Skeletal muscle tissue (tissue), 3 donors: ENCODE measurements at regions not wholly inside any gene's neighbourhood (a gene's known extent, or its start where the extent isn't known, plus 50 kb on each side); places are given as distances from the start of the nearest gene placed in this dataset.

ENCODE experiments used
- H3K27ac ChIP-seq: one replicate; pipeline ENCODE4 v1.7.0; 2013; ENCODE audit warnings: mild to moderate bottlenecking, low read depth, low read length, inconsistent platforms
- H3K27me3 ChIP-seq, 3 donors: one replicate each; pipeline ENCODE4 v1.7.0; 2013; ENCODE audit warnings: low read length in 3 of 3; ENCODE audit not compliant: control insufficient read depth in 3 of 3, insufficient read depth in 3 of 3
- H3K36me3 ChIP-seq, 3 donors: one replicate each; pipeline ENCODE4 v1.7.0; 2013; ENCODE audit warnings: low read length in 3 of 3; ENCODE audit not compliant: control insufficient read depth in 3 of 3, insufficient read depth in 3 of 3
- H3K4me1 ChIP-seq, 3 donors: one replicate each; pipeline ENCODE4 v1.7.0; 2013; ENCODE audit warnings: low read length in 3 of 3, mild to moderate bottlenecking in 3 of 3; ENCODE audit not compliant: control insufficient read depth in 3 of 3, insufficient read depth in 3 of 3
- H3K4me3 ChIP-seq, 3 donors: one replicate each; pipeline ENCODE4 v1.7.0; 2013; ENCODE audit warnings: low read length in 3 of 3
- H3K9ac ChIP-seq, 3 donors: one replicate each; pipeline ENCODE4 v1.7.0; 2013; ENCODE audit warnings: low read length in 3 of 3, mild to moderate bottlenecking in 3 of 3, moderate library complexity in 2 of 3, low read depth in 1 of 3
- H3K9me3 ChIP-seq, 3 donors: one replicate each; pipeline ENCODE4 v1.7.0; 2013; ENCODE audit warnings: low read length in 3 of 3; ENCODE audit not compliant: control insufficient read depth in 3 of 3
- donor health status: Osteomylitis.

DNA sequence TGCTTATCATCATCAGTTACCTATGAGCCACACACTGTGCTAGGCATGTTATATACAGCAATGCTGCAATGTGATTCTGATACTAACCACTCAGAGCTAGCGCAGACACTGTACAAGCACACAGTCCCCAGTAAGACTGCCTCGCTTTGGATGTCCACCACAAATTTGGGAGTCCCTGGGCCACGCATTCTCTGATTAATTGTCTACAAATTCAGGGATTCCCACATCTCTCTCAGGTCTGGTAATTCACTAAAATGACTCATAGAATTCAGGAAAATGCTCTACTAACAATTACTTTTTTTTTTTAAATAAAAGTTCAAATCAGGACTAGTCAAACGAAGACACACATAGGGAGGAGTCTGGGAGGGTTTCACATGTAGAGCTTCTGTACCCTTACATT, 652.1 kb upstream of the AADAT start:
- H3K27ac ChIP-seq = no peak overlapping the region
- H3K36me3 ChIP-seq = no peaks in the 10 kb centered on the region
- no peaks in the 10 kb centered on the region for H3K9me3 ChIP-seq
- H3K4me3 ChIP-seq = no peak overlapping the region
- H3K4me1 ChIP-seq = no peaks in the 10 kb centered on the region
- H3K9ac ChIP-seq = no peak overlapping the region
- H3K27me3 ChIP-seq = no peaks in the 10 kb centered on the region

DNA sequence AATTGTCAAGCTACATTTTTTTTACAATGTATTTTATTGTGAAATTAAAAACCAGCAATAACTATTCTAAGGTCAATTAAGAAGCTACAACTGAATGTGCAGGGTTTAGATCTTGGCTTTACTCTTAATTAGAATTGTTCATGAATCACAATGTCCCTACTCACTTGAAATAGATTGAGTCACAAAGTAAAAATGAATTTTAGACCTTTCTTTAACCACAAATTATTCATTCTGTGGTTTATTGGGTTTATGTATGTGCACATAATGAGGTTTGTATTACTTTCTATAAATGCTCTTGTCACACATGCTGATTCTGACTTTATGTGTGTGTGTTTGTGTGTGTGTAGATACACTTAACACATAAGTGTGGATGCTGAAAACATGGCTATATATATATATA, 647.0 kb upstream of the AADAT start:
- no peak overlapping the region for H3K9ac ChIP-seq
- H3K4me3 ChIP-seq = no peak overlapping the region
- H3K27ac ChIP-seq = no peak overlapping the region
- no peaks in the 10 kb centered on the region for H3K27me3 ChIP-seq
- no peaks in the 10 kb centered on the region for H3K4me1 ChIP-seq
- H3K36me3 ChIP-seq = no peaks in the 10 kb centered on the region
- H3K9me3 ChIP-seq = no peaks in the 10 kb centered on the region

DNA sequence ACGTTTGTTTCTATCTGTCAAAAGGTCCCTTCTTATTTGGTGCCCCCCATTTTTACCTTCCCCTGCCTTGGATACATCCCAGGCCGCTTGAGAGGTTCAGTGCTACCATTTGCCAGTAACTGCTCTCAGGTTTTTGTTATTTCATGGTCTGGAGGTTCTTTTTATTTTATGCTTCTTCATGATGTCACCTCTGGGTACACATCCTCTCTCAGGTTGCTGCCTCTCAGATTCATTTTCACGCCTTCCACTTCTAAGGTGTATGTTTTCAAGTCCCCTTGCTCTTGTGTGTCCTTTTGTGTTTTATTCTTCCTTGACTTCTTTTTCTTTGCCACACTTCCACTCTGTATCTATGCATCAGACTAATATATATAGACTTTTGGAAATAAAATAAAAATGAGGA, 640.1 kb upstream of the AADAT start:
- no peak overlapping the region for H3K9ac ChIP-seq
- no peak overlapping the region for H3K4me3 ChIP-seq
- no peaks in the 10 kb centered on the region for H3K36me3 ChIP-seq
- no peaks in the 10 kb centered on the region for H3K9me3 ChIP-seq
- H3K27ac ChIP-seq = no peak overlapping the region
- no peaks in the 10 kb centered on the region for H3K27me3 ChIP-seq
- no peaks in the 10 kb centered on the region for H3K4me1 ChIP-seq

DNA sequence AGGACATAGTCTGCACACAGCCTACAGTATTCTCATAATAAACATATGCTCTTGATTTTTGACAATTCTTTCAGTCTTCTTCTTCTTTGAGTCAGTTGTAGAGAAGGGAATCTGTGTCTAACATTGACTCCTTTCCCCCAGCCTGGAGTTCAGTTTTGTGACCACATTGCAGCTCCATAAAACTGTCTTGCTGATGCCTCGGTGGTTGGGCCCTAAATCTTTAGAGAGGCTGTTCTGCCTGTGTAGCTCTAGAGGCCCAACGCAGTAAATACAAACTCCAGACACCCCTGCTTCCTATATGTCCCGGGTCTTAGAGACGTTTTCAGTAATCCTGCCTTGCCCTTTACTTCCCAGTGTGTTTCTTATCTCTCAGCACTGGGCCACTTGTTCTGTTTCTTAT, 639.5 kb upstream of the AADAT start:
- Histone ChIP-seq H3K9me3 (no peaks in the 10 kb centered on the region), H3K27me3 (no peaks in the 10 kb centered on the region), H3K4me1 (no peaks in the 10 kb centered on the region), H3K4me3 (no peak overlapping the region), H3K27ac (no peak overlapping the region), H3K9ac (no peak overlapping the region), H3K36me3 (no peaks in the 10 kb centered on the region)

DNA sequence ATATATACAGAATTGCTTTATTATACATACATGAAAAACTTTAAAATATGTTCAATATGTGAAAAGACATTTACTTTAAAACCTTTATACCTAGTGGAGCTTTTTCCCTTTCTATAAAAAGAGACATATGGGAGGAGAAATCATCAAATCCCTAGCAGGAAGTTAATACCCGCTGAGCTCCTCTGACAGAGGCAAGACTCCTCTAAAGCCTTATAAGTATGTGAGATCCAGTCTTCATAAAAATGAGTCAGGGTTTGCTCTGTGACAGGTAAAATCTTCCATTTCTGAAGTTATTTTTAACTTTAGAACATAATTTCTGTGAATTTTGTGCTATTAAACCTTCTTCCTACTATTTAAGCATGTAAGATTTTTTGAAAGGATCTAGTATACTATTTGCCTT, 634.4 kb upstream of the AADAT start:
- Histone ChIP-seq H3K9me3 (no peaks in the 10 kb centered on the region), H3K4me3 (no peak overlapping the region), H3K36me3 (no peaks in the 10 kb centered on the region), H3K9ac (no peak overlapping the region), H3K27ac (no peak overlapping the region), H3K4me1 (no peaks in the 10 kb centered on the region), H3K27me3 (no peaks in the 10 kb centered on the region)

DNA sequence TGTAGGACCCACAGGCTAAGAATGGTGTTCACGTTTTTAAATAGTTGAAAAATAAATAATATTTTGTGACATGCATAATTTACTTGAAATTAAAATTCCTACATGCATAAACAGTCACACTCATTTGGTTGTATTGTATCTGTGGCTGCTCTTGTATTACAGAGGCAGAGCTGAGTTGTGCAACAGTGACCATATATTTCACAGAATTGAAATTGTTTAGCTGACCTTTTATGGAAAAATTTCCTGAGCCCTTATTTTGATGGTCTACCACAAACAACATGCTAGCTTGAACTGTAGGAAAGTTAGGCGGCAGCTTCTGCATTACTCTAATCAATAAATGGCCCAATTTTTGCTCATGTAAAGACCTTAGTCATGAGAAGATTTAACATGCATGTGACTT, 633.4 kb upstream of the AADAT start:
- no peaks in the 10 kb centered on the region for H3K36me3 ChIP-seq
- no peak overlapping the region for H3K9ac ChIP-seq
- H3K27ac ChIP-seq = no peak overlapping the region
- H3K9me3 ChIP-seq = no peaks in the 10 kb centered on the region
- H3K27me3 ChIP-seq = no peaks in the 10 kb centered on the region
- H3K4me3 ChIP-seq = no peak overlapping the region
- no peaks in the 10 kb centered on the region for H3K4me1 ChIP-seq

DNA sequence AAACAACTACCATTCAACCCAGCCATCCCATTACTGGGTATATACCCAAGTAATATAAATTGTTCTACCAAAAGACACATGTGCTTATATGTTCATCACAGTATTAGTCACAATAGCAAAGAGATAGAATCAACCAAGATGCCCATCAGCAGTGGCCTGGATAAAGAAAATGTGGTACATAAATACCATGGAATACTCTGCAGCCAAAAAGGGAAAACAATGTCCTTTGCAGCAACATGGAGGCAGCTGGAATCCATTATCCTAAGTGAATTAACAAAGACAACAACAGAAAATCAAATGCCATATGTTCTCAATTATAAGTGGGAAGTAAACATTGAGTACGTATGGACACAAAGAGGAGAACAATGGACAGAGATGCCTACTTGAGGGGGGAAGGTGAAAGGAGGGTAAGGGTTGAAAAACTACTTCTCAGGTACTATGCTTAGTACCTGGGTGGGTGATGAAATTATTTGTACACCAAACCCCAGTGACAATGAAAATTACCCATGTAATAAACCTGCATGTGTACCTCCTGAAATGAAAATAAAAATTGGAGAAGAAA, 632.1 kb upstream of the AADAT start:
- Histone ChIP-seq H3K27me3 (no peaks in the 10 kb centered on the region), H3K9me3 (no peaks in the 10 kb centered on the region), H3K27ac (no peak overlapping the region)

DNA sequence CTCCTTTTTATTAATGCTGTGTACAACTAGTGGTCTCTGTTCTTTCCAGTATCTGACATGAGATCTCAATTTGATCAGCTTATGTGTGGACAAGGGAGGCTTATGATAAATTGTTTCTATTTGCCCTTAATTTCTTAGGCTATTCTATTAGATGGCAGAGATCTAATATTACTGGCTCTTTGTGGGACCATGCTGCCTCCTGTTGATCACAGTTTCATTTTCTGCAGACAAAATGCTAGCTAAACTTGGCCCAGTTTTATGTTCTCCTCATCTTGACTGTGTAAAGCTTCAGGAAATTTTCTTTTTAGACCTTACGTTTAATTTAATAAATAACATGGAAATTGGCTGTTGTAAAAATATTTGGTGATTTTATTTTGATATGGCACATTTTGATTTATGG, 627.1 kb upstream of the AADAT start:
- Histone ChIP-seq H3K27ac (no peak overlapping the region), H3K4me3 (no peak overlapping the region), H3K9me3 (no peaks in the 10 kb centered on the region), H3K36me3 (no peaks in the 10 kb centered on the region), H3K27me3 (no peaks in the 10 kb centered on the region), H3K4me1 (no peaks in the 10 kb centered on the region), H3K9ac (no peak overlapping the region)

More for the DNA sequence above, 632.1 kb upstream of the AADAT start:
- Histone ChIP-seq H3K4me3 (no peak overlapping the region), H3K36me3 (no peaks in the 10 kb centered on the region), H3K9ac (no peak overlapping the region), H3K4me1 (no peaks in the 10 kb centered on the region)

DNA sequence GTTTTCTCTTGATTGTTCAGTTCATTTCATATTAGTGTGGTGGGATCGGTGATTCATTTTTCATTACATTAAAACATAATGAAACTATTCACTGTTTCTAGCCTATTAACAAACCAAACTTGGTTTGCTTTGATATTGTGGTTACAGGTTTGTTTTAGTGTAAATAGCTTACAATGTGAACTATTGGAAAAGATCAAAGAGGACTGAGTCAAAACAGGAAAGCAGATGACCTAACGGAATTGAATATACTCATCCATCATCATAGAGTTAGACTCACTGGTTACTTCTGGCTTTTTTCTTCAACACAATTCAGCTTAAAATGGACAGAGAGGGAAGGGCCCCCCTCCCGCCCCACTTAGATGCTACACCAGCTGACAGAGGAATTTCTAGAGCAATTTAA, 616.2 kb upstream of the AADAT start:
- H3K4me3 ChIP-seq = no peak overlapping the region
- no peaks in the 10 kb centered on the region for H3K36me3 ChIP-seq
- no peaks in the 10 kb centered on the region for H3K4me1 ChIP-seq
- H3K9ac ChIP-seq = no peak overlapping the region
- H3K27ac ChIP-seq = no peak overlapping the region
- no peaks in the 10 kb centered on the region for H3K9me3 ChIP-seq
- no peaks in the 10 kb centered on the region for H3K27me3 ChIP-seq

DNA sequence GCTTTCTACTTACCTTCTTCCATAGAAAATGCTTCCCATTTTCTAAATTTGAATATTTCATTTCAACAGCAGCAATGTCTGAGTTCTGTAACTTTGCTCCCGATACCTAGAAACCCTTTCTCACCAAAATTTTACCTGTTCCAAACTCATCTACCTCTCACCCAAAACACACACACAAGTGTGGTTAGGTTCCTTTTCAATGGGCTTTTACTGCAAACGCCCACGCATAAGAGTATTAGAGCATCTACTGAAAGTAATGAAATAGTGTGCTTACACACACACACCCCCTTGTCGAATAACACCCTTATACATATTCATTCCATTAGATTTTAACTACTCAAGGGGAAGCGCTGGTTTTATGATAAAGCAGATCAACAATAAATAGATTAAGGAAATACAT, 610.3 kb upstream of the AADAT start:
- H3K27me3 ChIP-seq = no peaks in the 10 kb centered on the region
- no peaks in the 10 kb centered on the region for H3K9me3 ChIP-seq
- H3K9ac ChIP-seq = no peak overlapping the region
- H3K4me1 ChIP-seq = no peaks in the 10 kb centered on the region
- H3K36me3 ChIP-seq = no peaks in the 10 kb centered on the region
- no peak overlapping the region for H3K27ac ChIP-seq
- no peak overlapping the region for H3K4me3 ChIP-seq

DNA sequence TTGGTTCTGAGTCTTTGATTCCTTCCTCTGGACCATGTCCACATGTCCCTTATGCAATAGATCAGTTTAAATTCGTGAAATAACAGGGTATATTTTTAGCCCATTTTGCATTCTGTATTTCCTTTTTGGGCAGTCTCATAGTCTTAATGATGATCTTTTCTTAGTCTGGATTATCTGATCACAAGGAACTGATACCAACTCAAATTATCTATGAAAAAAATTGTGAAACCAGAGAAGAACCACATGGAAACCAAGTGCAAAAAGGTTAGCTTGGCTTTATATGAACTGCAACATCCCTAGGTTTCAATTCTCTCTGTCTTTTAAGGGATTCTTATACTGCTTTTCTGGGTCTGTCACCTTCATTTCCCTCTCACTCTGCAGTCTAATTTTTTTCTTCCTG, 608.6 kb upstream of the AADAT start:
- Histone ChIP-seq H3K36me3 (no peaks in the 10 kb centered on the region), H3K4me3 (no peak overlapping the region), H3K4me1 (no peaks in the 10 kb centered on the region), H3K27me3 (no peaks in the 10 kb centered on the region), H3K27ac (no peak overlapping the region), H3K9me3 (no peaks in the 10 kb centered on the region), H3K9ac (no peak overlapping the region)
